Psoas muscle (tissue), 7 donors: ENCODE measurements at regions not wholly inside any gene's neighbourhood (a gene's known extent, or its start where the extent isn't known, plus 50 kb on each side); places are given as distances from the start of the nearest gene placed in this dataset.

Experiments used
- ATAC-seq, 4 donors: fragments of 200-7000 bp; cut with Tn5 transposase; one replicate each; pipeline ENCODE4 v1.9.1; 2020; ENCODE audit warnings: moderate library complexity in 3 of 4, mild to moderate bottlenecking in 2 of 4
- DNase-seq, 2 donors: peaks; one replicate each; pipeline ENCODE4 v3.0.0-alpha.2; 2020
- H3K27ac ChIP-seq: fragments of 200-600 bp; one replicate; pipeline ENCODE4 v1.8.0; 2022
- H3K27me3 ChIP-seq, 3 donors: fragments of 200-600 bp in 1 of 3; one replicate each; pipeline versions ENCODE4 v1.6.1 to v1.8.0; 2013 to 2022; ENCODE audit warnings: low read length in 2 of 3, mild to moderate bottlenecking in 2 of 3, moderate library complexity in 1 of 3; ENCODE audit not compliant: insufficient read depth in 3 of 3
- H3K36me3 ChIP-seq, 2 donors: fragments of 200-600 bp in 1 of 2; one replicate each; pipeline versions ENCODE4 v1.6.1 to v1.8.0; 2013 to 2022; ENCODE audit warnings: low read depth in 1 of 2, mild to moderate bottlenecking in 1 of 2, moderate library complexity in 1 of 2; ENCODE audit not compliant: insufficient read depth in 1 of 2
- H3K4me1 ChIP-seq: fragments of 200-600 bp; one replicate; pipeline ENCODE4 v1.8.0; 2022
- H3K4me3 ChIP-seq: fragments of 200-600 bp; one replicate; pipeline ENCODE4 v1.8.0; 2022; ENCODE audit warnings: mild to moderate bottlenecking
- H3K9me3 ChIP-seq: fragments of 200-600 bp; one replicate; pipeline ENCODE4 v1.8.0; 2022
- WGBS, 3 donors: extraction: QIAGEN DNeasy Blood & Tissue Kit; methylation state at CpG; one replicate each; pipeline versions ENCODE4 v1.1.6 to v1.1.7; 2013; 5-methylcytosine and 5-hydroxymethylcytosine counted together
- intact Hi-C, 2 donors: fragments of 100-400 bp; cut with DNase I; formaldehyde crosslinking; loops; one replicate each; pipeline versions ENCODE4 v1.11.0 to v1.14.2; 2022
- TF ChIP-seq, protein P1 (sequence below): fragments of 200-600 bp; IDR thresholded peaks from one replicate; pipeline ENCODE4 v1.8.0; 2022; ENCODE audit warnings: antibody characterized with exemption
- donor health status: healthy with polysubstance abuse.
- donor health status: DM: no; HTN: no; CAD: no; lungs with moderate emphysema.
- donor health status: Bipolar disorder and iron deficiency.
- donor health status: healthy.
- donor health status: DM: yes; HTN: yes; CAD: no.
- donor health status: DM: no; HTN: no; CAD: no.
- donor health status: DM: yes; HTN: yes; CAD: no.

DNA sequence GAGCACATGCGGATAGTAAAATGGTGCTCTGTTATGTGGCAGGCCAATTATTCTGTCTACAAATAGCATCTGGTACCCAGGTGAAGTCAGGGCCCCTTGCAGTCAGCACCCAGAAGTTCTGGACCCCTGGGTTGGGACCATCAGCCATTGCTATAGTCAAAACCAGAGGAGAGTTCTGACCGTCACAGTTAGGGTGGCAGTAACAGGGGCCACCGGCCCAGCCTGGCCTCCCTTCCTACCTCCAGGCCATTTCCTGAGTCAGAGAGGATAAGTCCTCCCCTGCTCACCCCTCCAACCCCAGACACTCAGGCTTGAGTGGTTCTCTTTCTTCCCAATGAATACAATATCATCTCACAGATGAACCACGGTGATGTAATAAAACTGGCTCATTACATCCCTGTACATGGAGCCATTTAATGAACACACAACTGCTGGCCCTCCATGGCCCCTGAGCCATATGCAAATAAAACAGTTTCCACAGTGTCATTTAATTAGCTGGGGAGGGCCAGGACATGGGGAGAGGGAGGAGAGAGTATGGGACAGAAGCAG lies 673.6 kb downstream of the MATN1 start:
- no peak for ATAC-seq
- H3K27ac ChIP-seq = no peak overlapping the region
- no peak overlapping the region for H3K4me3 ChIP-seq
- TF ChIP-seq, protein P1, sequence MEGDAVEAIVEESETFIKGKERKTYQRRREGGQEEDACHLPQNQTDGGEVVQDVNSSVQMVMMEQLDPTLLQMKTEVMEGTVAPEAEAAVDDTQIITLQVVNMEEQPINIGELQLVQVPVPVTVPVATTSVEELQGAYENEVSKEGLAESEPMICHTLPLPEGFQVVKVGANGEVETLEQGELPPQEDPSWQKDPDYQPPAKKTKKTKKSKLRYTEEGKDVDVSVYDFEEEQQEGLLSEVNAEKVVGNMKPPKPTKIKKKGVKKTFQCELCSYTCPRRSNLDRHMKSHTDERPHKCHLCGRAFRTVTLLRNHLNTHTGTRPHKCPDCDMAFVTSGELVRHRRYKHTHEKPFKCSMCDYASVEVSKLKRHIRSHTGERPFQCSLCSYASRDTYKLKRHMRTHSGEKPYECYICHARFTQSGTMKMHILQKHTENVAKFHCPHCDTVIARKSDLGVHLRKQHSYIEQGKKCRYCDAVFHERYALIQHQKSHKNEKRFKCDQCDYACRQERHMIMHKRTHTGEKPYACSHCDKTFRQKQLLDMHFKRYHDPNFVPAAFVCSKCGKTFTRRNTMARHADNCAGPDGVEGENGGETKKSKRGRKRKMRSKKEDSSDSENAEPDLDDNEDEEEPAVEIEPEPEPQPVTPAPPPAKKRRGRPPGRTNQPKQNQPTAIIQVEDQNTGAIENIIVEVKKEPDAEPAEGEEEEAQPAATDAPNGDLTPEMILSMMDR = no peak
- intact Hi-C loops = no loop called here
- WGBS, 3 donors = 83 to 90% (median 86%) methylated on average over 4 of the region's 4 CpGs
- no peak for DNase-seq
- no peaks in the 10 kb centered on the region for H3K9me3 ChIP-seq
- H3K36me3 ChIP-seq = no peaks in the 10 kb centered on the region
- peaks cover 0 to 54% (median 2%) of the 10 kb centered on the region in 3 donors for H3K27me3 ChIP-seq
- no peaks in the 10 kb centered on the region for H3K4me1 ChIP-seq

DNA sequence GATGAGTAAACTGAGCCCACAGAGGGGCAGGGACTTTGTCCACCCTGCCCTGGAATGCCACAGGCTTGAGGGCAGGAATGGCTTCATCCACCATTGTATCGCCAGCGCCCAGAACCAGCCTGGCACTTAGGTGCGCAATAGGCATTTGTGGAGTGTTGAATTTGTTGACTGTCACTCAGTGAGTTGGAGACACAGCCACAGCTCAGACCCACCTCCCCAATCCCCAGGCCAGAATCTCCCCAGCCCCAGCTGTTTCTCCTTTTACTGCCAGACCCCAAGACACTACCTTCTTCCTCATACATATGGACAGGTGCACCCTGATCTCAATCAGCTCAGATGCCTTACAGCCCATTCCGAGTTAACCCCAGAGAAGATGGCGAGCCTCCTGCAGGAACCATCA lies 674.5 kb downstream of the MATN1 start:
- Histone ChIP-seq H3K27me3 (peaks cover 0 to 50% (median 2%) of the 10 kb centered on the region in 3 donors), H3K36me3 (no peaks in the 10 kb centered on the region), H3K4me1 (no peaks in the 10 kb centered on the region), H3K4me3 (no peak overlapping the region), H3K27ac (no peak overlapping the region), H3K9me3 (no peaks in the 10 kb centered on the region)
- ATAC-seq = no peak
- WGBS, 3 donors = 90 to 91% (median 91%) methylated on average over 5 of the region's 5 CpGs
- TF ChIP-seq, protein P1 = no peak
- no peak for DNase-seq
- intact Hi-C loops = no loop called here

GRCh38 chr1:30047576-30047975 lies 675.8 kb downstream of the MATN1 start:
- intact Hi-C loops = no loop called here

DNA sequence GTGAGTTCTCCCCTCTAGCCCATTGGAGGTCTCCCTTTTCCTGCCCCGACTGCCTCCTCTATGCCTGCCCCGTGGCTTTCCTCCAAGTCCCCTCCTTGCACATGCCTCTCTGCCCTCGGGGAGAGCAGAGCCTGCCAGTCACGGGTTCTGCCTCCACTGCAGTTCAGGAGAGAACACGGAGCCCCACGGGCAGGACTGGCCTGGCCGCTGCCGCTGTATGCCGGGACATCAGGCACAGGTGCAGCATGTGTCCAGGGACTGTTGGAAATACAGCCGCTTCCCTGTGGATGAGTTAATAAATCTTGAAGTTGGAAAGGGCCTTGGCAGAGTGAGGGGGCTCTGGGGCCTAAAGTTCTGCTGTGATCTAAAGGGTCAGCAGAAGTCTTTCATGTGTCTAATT lies 676.6 kb downstream of the MATN1 start:
- DNase-seq (no peak), ATAC-seq (no peak)
- intact Hi-C loops = no loop called here
- no peaks in the 10 kb centered on the region for H3K36me3 ChIP-seq
- no peaks in the 10 kb centered on the region for H3K4me1 ChIP-seq
- no peak overlapping the region for H3K27ac ChIP-seq
- WGBS, 3 donors = 47 to 52% (median 51%) methylated on average over 10 of the region's 10 CpGs
- H3K4me3 ChIP-seq = no peak overlapping the region
- no peaks in the 10 kb centered on the region for H3K9me3 ChIP-seq
- TF ChIP-seq, protein P1 = no peak
- H3K27me3 ChIP-seq = peaks cover 0 to 29% (median 2%) of the 10 kb centered on the region in 3 donors

More at GRCh38 chr1:30047576-30047975, 675.8 kb downstream of the MATN1 start:
- DNase-seq (no peak), ATAC-seq (no peak)
- WGBS, 3 donors = 74 to 87% (median 77%) methylated on average over 3 of the region's 3 CpGs
- H3K36me3 ChIP-seq = no peaks in the 10 kb centered on the region
- H3K4me3 ChIP-seq = no peak overlapping the region
- H3K27ac ChIP-seq = no peak overlapping the region
- TF ChIP-seq, protein P1 = no peak
- no peaks in the 10 kb centered on the region for H3K9me3 ChIP-seq
- no peaks in the 10 kb centered on the region for H3K4me1 ChIP-seq
- H3K27me3 ChIP-seq = peaks cover 0 to 37% (median 2%) of the 10 kb centered on the region in 3 donors
